NCI-H2227 (cell line): ENCODE measurements at regions not wholly inside any gene's neighbourhood (a gene's known extent, or its start where the extent isn't known, plus 50 kb on each side); places are given as distances from the start of the nearest gene placed in this dataset.
"Not testable (repeated sequence)": the region's sequence is repeated elsewhere in the genome, so short reads cannot be mapped to it uniquely, and the experiment has no call there.

Experiments
- DNase-seq: peaks from one replicate; lab custom pipeline; 2025; ENCODE audit not compliant: unreplicated experiment; lab: John Stamatoyannopoulos, UW

- no peak for DNase-seq
Measured at GRCh38 chr14:37650356-37651037, 55.1 kb downstream of the TTC6 start.

DNA sequence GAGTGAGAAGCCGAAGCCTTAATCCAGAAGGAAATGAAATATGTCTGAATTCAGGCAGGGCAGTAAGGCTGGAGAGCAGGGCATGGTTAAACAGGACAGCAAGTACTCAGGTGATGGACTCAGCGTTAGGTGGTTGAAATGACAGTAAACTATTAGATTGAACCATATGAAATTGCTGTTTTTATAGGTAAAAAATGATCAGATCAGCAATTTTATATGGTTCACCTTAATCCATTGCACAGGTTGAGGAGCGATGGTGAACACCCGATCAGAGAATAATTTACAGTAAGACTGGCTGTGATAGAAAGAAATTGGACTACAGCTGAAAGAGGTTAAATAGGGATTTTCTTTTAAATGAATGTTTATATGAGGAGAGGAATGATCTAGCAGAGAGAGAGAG is 56.6 kb downstream of the TTC6 start:
- no peak for DNase-seq

- DNase-seq, result no peak
Measured at GRCh38 chr14:37655418-37655817, 60.0 kb downstream of the TTC6 start.

GRCh38 chr14:37658156-37658555 is 62.7 kb downstream of the TTC6 start:
- DNase-seq, result no peak

- no peak for DNase-seq
Measured at GRCh38 chr14:37663498-37663897, 68.1 kb downstream of the TTC6 start.

GRCh38 chr14:37665479-37665878 is 70.0 kb downstream of the TTC6 start:
- no peak for DNase-seq

GRCh38 chr14:37665951-37666350 is 70.5 kb downstream of the TTC6 start:
- no peak for DNase-seq

GRCh38 chr14:37668646-37669045 is 73.2 kb downstream of the TTC6 start:
- no peak for DNase-seq

DNA sequence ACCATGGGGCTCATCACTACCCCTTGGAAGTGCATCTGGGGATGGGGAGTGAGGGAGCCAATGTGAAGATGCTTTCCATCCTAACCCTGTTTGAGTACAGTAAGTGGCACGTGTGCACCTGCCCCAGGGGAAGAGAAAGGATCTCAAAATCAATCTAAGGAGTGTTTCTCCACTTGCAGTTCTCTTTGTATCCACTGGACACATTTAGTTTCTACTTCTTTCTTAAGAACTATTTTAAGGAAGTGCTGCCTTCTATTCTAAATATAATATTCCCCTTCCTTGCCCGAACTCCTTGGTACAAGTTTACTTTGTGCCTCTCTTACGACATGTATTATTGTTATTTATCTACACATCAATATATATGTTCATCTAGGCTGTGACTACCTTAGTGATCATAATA is 73.8 kb downstream of the TTC6 start:
- DNase-seq, result no peak

- DNase-seq, result no peak
Measured at GRCh38 chr14:37673439-37673838, 78.0 kb downstream of the TTC6 start.

GRCh38 chr14:37678916-37679315 is 83.5 kb downstream of the TTC6 start:
- no peak for DNase-seq

DNA sequence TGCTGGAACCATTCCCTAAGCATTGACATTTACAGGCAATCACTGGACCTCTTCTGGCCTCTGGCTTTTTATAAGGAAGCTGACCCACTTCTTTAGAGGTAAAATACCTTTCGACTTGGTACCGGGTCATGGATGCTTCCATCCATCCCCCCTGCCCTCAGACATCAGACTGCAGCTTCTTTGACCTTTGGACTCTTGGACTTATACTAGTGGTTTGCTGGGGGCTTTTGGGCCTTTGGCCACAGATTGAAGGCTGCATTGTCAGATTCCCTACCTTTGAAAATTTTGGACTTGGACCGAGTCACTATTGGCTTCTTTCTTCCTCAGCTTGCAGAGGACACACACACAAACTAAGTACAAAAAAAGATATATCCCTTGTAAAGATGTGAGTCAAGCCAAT is 86.1 kb downstream of the TTC6 start:
- DNase-seq, result no peak

GRCh38 chr14:37692680-37693079 is 97.3 kb downstream of the TTC6 start:
- not testable (repeated sequence) for DNase-seq

DNA sequence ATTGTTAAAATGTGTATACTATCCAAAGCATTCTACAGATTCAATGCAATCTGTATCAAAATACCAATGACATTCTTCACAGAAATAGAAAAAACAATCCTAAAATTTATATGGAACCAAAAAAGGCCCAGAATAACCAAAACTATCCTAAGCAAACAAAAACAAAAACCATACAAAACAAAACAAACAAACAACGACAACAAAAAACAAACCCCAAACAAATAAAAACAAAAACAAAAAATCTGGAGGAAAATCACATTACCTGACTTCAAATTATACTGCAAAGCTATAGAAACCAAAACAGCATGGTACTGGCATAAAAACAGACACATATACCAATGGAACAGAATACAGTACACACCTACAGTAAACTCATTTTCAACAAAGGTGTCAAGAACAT is 98.0 kb downstream of the TTC6 start:
- DNase-seq, result not testable (repeated sequence)

DNA sequence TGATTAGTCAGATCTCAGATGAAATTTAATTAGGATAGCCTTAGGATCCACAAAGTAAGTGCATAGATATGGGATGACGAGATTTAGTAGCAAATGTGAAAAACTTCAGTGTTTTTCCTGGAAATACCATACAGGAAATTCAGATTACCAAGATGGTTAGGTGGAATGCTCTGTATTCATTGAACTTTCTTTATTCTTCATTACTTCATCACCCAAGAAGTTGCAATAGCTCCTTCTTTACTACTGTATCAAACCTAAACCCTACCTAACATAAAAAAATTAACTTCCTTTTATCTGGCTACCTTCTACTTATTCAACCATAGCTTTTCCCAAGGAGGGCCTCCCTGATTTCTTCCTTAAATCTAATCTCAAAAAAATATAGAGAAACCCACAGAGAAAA is 100.4 kb downstream of the TTC6 start:
- DNase-seq, result no peak

GRCh38 chr14:37697489-37698121 is 102.2 kb downstream of the TTC6 start:
- no peak for DNase-seq

- no peak for DNase-seq
Measured at GRCh38 chr14:37698840-37699777, 103.7 kb downstream of the TTC6 start.

DNA sequence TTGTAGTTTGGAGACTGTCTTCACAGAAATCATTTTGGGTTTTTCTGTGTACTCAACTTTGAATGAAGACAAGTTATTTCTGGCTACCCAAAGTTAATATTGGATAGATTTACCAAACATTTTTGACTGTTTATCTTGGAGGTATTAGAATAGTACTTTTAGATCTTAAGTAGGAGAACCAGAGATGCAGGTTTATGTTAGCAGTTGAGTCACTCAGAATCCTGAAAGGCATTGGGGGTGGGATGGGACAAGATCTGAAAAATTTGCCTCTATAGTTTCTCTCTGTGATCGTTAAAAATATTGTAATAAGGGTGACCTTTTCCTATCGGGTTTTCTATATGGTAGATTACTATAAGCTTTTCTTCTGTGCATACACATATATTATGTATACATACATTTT is 112.3 kb downstream of the TTC6 start:
- no peak for DNase-seq

- DNase-seq, result no peak
Measured at GRCh38 chr14:37708481-37708880, 113.1 kb downstream of the TTC6 start.

GRCh38 chr14:37709419-37710195 is 114.2 kb downstream of the TTC6 start:
- no peak for DNase-seq

GRCh38 chr14:37711356-37711830 is 116.0 kb downstream of the TTC6 start:
- DNase-seq, result no peak
